ENCODE measurements at regions not wholly inside any gene's neighbourhood (a gene's known extent, or its start where the extent isn't known, plus 50 kb on each side); places are given as distances from the start of the nearest gene placed in this dataset.

GRCh38 chr13:76798037-76798436 lies 88.2 kb downstream of the KCTD12 start:
- no peak for TF ChIP-seq CTCF (IDR thresholded peaks at IDR 0.05; ENCODE audit: insufficient read depth, low read length, missing control alignments)
- H3K4me3 ChIP-seq (ENCODE audit: low read depth, low read length): no peak overlapping the region
- ChIA-PET POLR2A (no interaction called here), CTCF (no interaction called here)
- DNase-seq (ENCODE audit: low read depth, low spot score): no peak

DNA sequence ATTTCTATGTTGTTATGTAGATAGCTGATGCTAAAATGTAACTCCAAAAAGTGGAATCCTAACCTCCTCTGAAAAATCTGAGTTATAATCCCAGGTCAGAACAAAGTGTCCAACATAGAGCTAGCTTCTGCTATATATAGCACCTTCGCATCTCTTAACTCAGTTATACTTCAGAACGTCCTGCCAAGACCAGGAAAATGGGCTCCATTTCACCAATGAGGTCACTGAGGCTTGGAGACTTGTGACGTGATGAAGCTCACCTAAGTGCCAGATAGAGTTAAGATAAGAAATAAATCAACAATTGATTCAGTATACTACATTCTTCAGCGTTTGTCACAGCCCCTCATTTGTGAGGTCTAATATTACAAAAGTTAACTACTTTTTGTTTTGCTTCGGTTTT lies 88.8 kb downstream of the KCTD12 start:
- CTCF ChIA-PET: no interaction called here
- TF ChIP-seq CTCF (IDR thresholded peaks at IDR 0.05; ENCODE audit: insufficient read depth, low read length, missing control alignments): no peak
- H3K4me3 ChIP-seq (ENCODE audit: low read depth, low read length): no peak overlapping the region
- DNase-seq (ENCODE audit: low read depth, low spot score): no peak
- POLR2A ChIA-PET: no interaction called here

GRCh38 chr13:76796851-76797250 lies 89.4 kb downstream of the KCTD12 start:
- ChIA-PET POLR2A (no interaction called here), CTCF (no interaction called here)
- H3K4me3 ChIP-seq (ENCODE audit: low read depth, low read length): no peak overlapping the region
- TF ChIP-seq CTCF (IDR thresholded peaks at IDR 0.05; ENCODE audit: insufficient read depth, low read length, missing control alignments): no peak
- DNase-seq (ENCODE audit: low read depth, low spot score): no peak

DNA sequence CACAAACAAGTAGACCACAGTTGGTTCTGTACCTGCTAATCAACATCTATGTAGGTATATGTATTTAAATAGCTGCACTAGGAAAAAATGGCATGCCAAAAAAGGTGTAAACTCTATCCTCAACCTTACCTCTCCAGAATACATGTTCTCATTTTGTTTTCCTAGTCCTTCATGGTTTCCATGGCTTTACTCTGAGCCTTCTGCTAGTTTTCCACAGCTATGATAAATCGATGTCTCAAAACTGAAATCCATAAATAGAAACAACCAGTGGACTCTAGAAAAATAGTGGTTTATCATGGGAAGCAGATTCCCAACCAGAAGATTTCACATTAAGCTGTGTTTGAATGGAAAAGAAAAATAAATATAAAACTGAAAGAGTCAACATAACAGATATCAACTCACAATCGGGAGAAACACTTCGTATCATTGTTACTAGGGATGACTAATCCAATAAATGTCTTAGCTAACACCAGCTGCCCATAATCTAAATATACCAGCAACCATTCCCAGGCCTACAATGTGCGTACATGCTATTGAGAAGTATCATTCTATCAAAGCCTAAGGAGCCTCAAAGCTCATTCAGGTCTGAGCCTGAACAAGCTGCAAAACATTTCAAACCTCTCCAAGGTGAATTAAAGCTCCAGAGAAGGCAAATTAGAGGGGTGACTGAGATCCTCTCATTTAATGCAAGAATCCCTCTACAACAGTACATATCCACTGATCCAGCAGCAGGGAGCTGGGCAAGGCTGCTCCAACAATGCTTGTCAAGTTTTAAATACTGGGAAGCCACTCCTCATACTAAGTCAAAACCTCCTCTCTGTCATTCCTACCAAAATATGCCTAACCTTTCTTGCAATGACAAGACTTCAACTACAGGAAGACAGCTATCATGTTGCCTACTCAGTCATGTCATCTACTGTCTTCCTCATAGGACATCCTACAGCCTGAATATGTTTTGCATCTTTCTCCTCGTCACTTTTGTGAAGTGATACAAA lies 90.2 kb downstream of the KCTD12 start:
- DNase-seq (ENCODE audit: low read depth, low spot score): no peak
- no peak overlapping the region for H3K4me3 ChIP-seq (ENCODE audit: low read depth, low read length)
- ChIA-PET POLR2A (no interaction called here), CTCF (no interaction called here)
- no peak for TF ChIP-seq CTCF (IDR thresholded peaks at IDR 0.05; ENCODE audit: insufficient read depth, low read length, missing control alignments)

DNA sequence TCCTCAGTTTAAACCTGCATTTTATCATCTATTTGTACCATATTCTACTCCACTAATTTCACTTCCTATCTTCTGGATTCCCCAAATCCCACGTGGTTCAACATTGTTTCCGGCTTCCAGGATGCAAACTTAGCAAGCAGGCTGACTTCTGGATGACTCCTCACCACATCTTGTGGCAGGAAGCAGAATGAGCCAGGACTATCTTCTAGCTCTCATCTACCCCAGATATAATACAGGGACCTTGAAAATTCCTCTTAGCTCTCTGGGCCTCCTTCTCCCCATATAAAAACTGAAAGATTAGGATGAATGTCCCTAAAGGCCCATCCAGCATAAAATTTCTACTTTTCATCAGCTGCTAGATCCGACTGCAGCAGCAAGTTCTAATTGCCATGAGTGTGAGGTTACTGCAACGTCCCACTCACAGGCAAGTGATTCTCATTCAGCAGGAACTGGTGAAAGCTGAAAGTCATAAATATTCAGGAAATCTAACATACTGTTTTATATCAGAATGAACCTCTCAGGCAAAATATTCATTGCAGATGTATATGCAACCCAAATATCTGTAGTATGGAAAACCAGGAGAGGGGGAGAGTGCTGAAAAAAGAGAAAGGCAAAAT lies 93.4 kb downstream of the KCTD12 start:
- ChIA-PET CTCF (no interaction called here), POLR2A (no interaction called here)
- peak; percentile 1 for DNase-seq (ENCODE audit: low read depth, low spot score)
- TF ChIP-seq CTCF (IDR thresholded peaks at IDR 0.05; ENCODE audit: insufficient read depth, low read length, missing control alignments): no peak
- H3K4me3 ChIP-seq (ENCODE audit: low read depth, low read length): no peak overlapping the region

GRCh38 chr13:76790980-76791819 lies 95.0 kb downstream of the KCTD12 start:
- CTCF ChIA-PET: no interaction called here

More at GRCh38 chr13:76790980-76791819, 95.0 kb downstream of the KCTD12 start:
- POLR2A ChIA-PET: no interaction called here
- no peak overlapping the region for H3K4me3 ChIP-seq (ENCODE audit: low read depth, low read length)
- no peak for TF ChIP-seq CTCF (IDR thresholded peaks at IDR 0.05; ENCODE audit: insufficient read depth, low read length, missing control alignments)
- DNase-seq (ENCODE audit: low read depth, low spot score): no peak

Data from AG04449 (cell line).